Keratinocyte (primary cell): ENCODE measurements at regions not wholly inside any gene's neighbourhood (a gene's known extent, or its start where the extent isn't known, plus 50 kb on each side); places are given as distances from the start of the nearest gene placed in this dataset.

Experiments
- DNase-seq: peaks from one replicate; pipeline ENCODE4 v3.0.0-alpha.2; 2011; ENCODE audit warnings: low read depth, missing footprints, low spot score
- FAIRE-seq: peaks from 2 replicates; lab custom pipeline; 2011; peaks lifted over from hg19 to GRCh38; lab: Jason Lieb, UNC
- H2AFZ ChIP-seq: 2 replicates; pipeline ENCODE4 v1.6.0; 2012; ENCODE audit warnings: low read length, control low read depth, inconsistent platforms; ENCODE audit not compliant: control insufficient read depth
- H3K27ac ChIP-seq: 2 replicates; pipeline ENCODE4 v1.5.1; 2011; ENCODE audit warnings: low read length; ENCODE audit not compliant: control insufficient read depth, insufficient read depth
- H3K27me3 ChIP-seq: 3 replicates; pipeline ENCODE4 v1.6.0; 2011; ENCODE audit warnings: low read length; ENCODE audit not compliant: control insufficient read depth, insufficient read depth; ENCODE audit errors: extremely low read depth
- H3K36me3 ChIP-seq, 2 experiments: 2 replicates in 1 of 2; 3 replicates in 1 of 2; pipeline ENCODE4 v1.5.1; 2011; ENCODE audit warnings: low read length in 2 of 2, mild to moderate bottlenecking in 1 of 2; ENCODE audit not compliant: control insufficient read depth in 2 of 2, insufficient read depth in 2 of 2; ENCODE audit errors: extremely low read depth in 1 of 2
- H3K4me1 ChIP-seq: 3 replicates; pipeline ENCODE4 v1.5.1; 2011; ENCODE audit warnings: low read length; ENCODE audit not compliant: control insufficient read depth, insufficient read depth; ENCODE audit errors: extremely low read depth
- H3K4me2 ChIP-seq: 3 replicates; pipeline ENCODE4 v1.6.0; 2011; ENCODE audit warnings: low read depth, low read length; ENCODE audit not compliant: control insufficient read depth, insufficient read depth; ENCODE audit errors: extremely low read depth
- H3K4me3 ChIP-seq, 3 experiments: fragments of 200-600 bp in 1 of 3; sonication (generic) in 1 of 3; 2 replicates in 2 of 3; 3 replicates in 1 of 3; pipeline ENCODE4 v1.5.1; 2011 to 2016; ENCODE audit warnings: low read length in 3 of 3, mild to moderate bottlenecking in 3 of 3, control low read depth in 2 of 3, inconsistent platforms in 1 of 3, low read depth in 1 of 3, mixed read lengths in 1 of 3, mixed run types in 1 of 3, moderate library complexity in 1 of 3; ENCODE audit not compliant: control insufficient read depth in 2 of 3, insufficient read depth in 2 of 3; ENCODE audit errors: extremely low read depth in 1 of 3
- H3K79me2 ChIP-seq: 2 replicates; pipeline ENCODE4 v1.6.0; 2012; ENCODE audit warnings: low read length; ENCODE audit not compliant: control insufficient read depth, insufficient read depth
- H3K9ac ChIP-seq: 3 replicates; pipeline ENCODE4 v1.6.0; 2011; ENCODE audit warnings: low read length; ENCODE audit not compliant: control insufficient read depth, insufficient read depth; ENCODE audit errors: extremely low read depth
- H3K9me1 ChIP-seq: 3 replicates; pipeline ENCODE4 v1.6.0; 2011; ENCODE audit warnings: low read length; ENCODE audit not compliant: control insufficient read depth, insufficient read depth; ENCODE audit errors: extremely low read depth
- H3K9me3 ChIP-seq: 2 replicates; pipeline ENCODE4 v1.5.1; 2012; ENCODE audit warnings: low read depth, low read length; ENCODE audit not compliant: control insufficient read depth
- H4K20me1 ChIP-seq: 3 replicates; pipeline ENCODE4 v1.6.0; 2011; ENCODE audit warnings: low read length; ENCODE audit not compliant: control insufficient read depth, insufficient read depth; ENCODE audit errors: extremely low read depth
- CTCF ChIP-seq, 3 experiments: IDR thresholded peaks in 1 of 3; conservative IDR thresholded peaks in 1 of 3; optimal IDR thresholded peaks in 1 of 3; 2 replicates in 2 of 3; 3 replicates in 1 of 3; pipeline versions ENCODE3 to v1.5.1; 2011; ENCODE audit warnings: low read length in 3 of 3, mild to moderate bottlenecking in 3 of 3, moderate library complexity in 2 of 3, control low read depth in 1 of 3, inconsistent platforms in 1 of 3; ENCODE audit not compliant: insufficient read depth in 2 of 3; ENCODE audit errors: extremely low read depth in 1 of 3
- EZH2 ChIP-seq: IDR thresholded peaks from one replicate; pipeline ENCODE4 v1.6.1; 2012; ENCODE audit warnings: inconsistent platforms, mild to moderate bottlenecking, low read length, moderate library complexity
- dilution Hi-C: fragments of 300-500 bp; cut with MboI; formaldehyde crosslinking; loops from one replicate; pipeline ENCODE4 v1.7.0; 2020; ENCODE audit warnings: low sequenced_read_pairs; ENCODE audit not compliant: extremely low pct_ligation_motif_present

- no peaks in the 10 kb centered on the region for H4K20me1 ChIP-seq
- no peaks in the 10 kb centered on the region for H3K9me3 ChIP-seq
- DNase-seq, result no peak
- dilution Hi-C loops, result no loop called here
- H3K27me3 ChIP-seq, result no peaks in the 10 kb centered on the region
- TF ChIP-seq CTCF (optimal IDR thresholded peaks at IDR 0.05 in 1 of 3, IDR thresholded peaks at IDR 0.05 in 1 of 3, conservative IDR thresholded peaks at IDR 0.05 in 1 of 3; ENCODE audit: extremely low read depth in 1 of 3, insufficient read depth in 2 of 3, low read length in 3 of 3), result no peak
- no peak for TF ChIP-seq EZH2
- H3K4me2 ChIP-seq, result no peak overlapping the region
- no peak for FAIRE-seq
- no peaks in the 10 kb centered on the region for H3K4me1 ChIP-seq
- no peak overlapping the region for H3K4me3 ChIP-seq
- H3K9me1 ChIP-seq, result no peaks in the 10 kb centered on the region
- no peaks in the 10 kb centered on the region for H3K79me2 ChIP-seq
- no peak overlapping the region for H3K9ac ChIP-seq
- H3K27ac ChIP-seq, result no peak overlapping the region
- no peaks in the 10 kb centered on the region for H3K36me3 ChIP-seq
- no peak overlapping the region for H2AFZ ChIP-seq
Observed at GRCh38 chr11:86874304-86875056, 74.1 kb downstream of the PRSS23 start.

- Histone ChIP-seq H3K4me2 (no peak overlapping the region), H3K27ac (no peak overlapping the region), H3K27me3 (no peaks in the 10 kb centered on the region), H3K9ac (no peak overlapping the region), H4K20me1 (no peaks in the 10 kb centered on the region), H2AFZ (no peak overlapping the region), H3K9me1 (no peaks in the 10 kb centered on the region), H3K79me2 (no peaks in the 10 kb centered on the region), H3K9me3 (no peaks in the 10 kb centered on the region), H3K4me1 (no peaks in the 10 kb centered on the region), H3K4me3 (no peak overlapping the region), H3K36me3 (no peaks in the 10 kb centered on the region)
- TF ChIP-seq CTCF (optimal IDR thresholded peaks at IDR 0.05 in 1 of 3, IDR thresholded peaks at IDR 0.05 in 1 of 3, conservative IDR thresholded peaks at IDR 0.05 in 1 of 3; ENCODE audit: extremely low read depth in 1 of 3, insufficient read depth in 2 of 3, low read length in 3 of 3) (no peak), EZH2 (no peak)
- DNase-seq (no peak), FAIRE-seq (no peak)
- dilution Hi-C loops, result no loop called here
Observed at GRCh38 chr11:86876716-86877234, 76.4 kb downstream of the PRSS23 start.
